Activated T-helper 2 cell treated with anti-CD3 and anti-CD28 coated beads, Interferon-gamma antibody, Interleukin-2, Interleukin-4, amounts not matched to agents 10 μg/mL and 5 μg/mL and 100 μg/mL, durations not matched to agents 14 hours and 24 hours and 36 hours (primary cell): ENCODE measurements at regions not wholly inside any gene's neighbourhood (a gene's known extent, or its start where the extent isn't known, plus 50 kb on each side); places are given as distances from the start of the nearest gene placed in this dataset.

ENCODE experiments used
- DNase-seq: peaks from one replicate; pipeline ENCODE4 v3.0.0; 2021; ENCODE audit warnings: low spot score
- H3K27ac Mint-ChIP-seq: one replicate; pipeline ENCODE4 v1.8.0; 2021; ENCODE audit warnings: mixed read lengths
- H3K27me3 Mint-ChIP-seq: one replicate; pipeline ENCODE4 v1.8.0; 2021; ENCODE audit warnings: low read depth, mixed read lengths
- H3K36me3 Mint-ChIP-seq: one replicate; pipeline ENCODE4 v1.8.0; 2021; ENCODE audit warnings: low read depth, mixed read lengths
- H3K4me1 Mint-ChIP-seq: one replicate; pipeline ENCODE4 v1.8.0; 2021; ENCODE audit warnings: low read depth, mixed read lengths
- H3K4me3 Mint-ChIP-seq: one replicate; pipeline ENCODE4 v1.8.0; 2021; ENCODE audit warnings: low read depth, mild to moderate bottlenecking, moderate library complexity, mixed read lengths
- H3K9me3 Mint-ChIP-seq: one replicate; pipeline ENCODE4 v1.8.0; 2021; ENCODE audit warnings: mixed read lengths
- intact Hi-C: fragments of 100-400 bp; cut with micrococcal nuclease; formaldehyde crosslinking; loops from one replicate; pipeline ENCODE4 v1.15.1; 2023

GRCh38 chrX:123060986-123061385, 123.1 kb upstream of the GRIA3 start:
- Mint-ChIP-seq H3K36me3 (no peaks in the 10 kb centered on the region), H3K9me3 (no peaks in the 10 kb centered on the region), H3K27me3 (no peaks in the 10 kb centered on the region), H3K4me3 (no peak overlapping the region), H3K4me1 (no peaks in the 10 kb centered on the region), H3K27ac (no peak overlapping the region)
- intact Hi-C loops: no loop called here
- DNase-seq: no peak

- no peaks in the 10 kb centered on the region for H3K27me3 Mint-ChIP-seq
- H3K27ac Mint-ChIP-seq: no peak overlapping the region
- no peaks in the 10 kb centered on the region for H3K4me1 Mint-ChIP-seq
- no peak overlapping the region for H3K4me3 Mint-ChIP-seq
- intact Hi-C loops: no loop called here
- no peak for DNase-seq
- H3K36me3 Mint-ChIP-seq: no peaks in the 10 kb centered on the region
- H3K9me3 Mint-ChIP-seq: no peaks in the 10 kb centered on the region
Observed at GRCh38 chrX:123064053-123064452, 120.0 kb upstream of the GRIA3 start.

GRCh38 chrX:123072686-123073385, 111.2 kb upstream of the GRIA3 start:
- Mint-ChIP-seq H3K4me1 (no peaks in the 10 kb centered on the region), H3K36me3 (no peaks in the 10 kb centered on the region), H3K27ac (no peak overlapping the region), H3K9me3 (no peaks in the 10 kb centered on the region), H3K27me3 (no peaks in the 10 kb centered on the region), H3K4me3 (no peak overlapping the region)
- intact Hi-C loops: no loop called here
- DNase-seq: no peak

- H3K36me3 Mint-ChIP-seq: no peaks in the 10 kb centered on the region
- no peaks in the 10 kb centered on the region for H3K4me1 Mint-ChIP-seq
- no peak overlapping the region for H3K27ac Mint-ChIP-seq
- no peak overlapping the region for H3K4me3 Mint-ChIP-seq
- H3K27me3 Mint-ChIP-seq: no peaks in the 10 kb centered on the region
- intact Hi-C loops: no loop called here
- no peaks in the 10 kb centered on the region for H3K9me3 Mint-ChIP-seq
- no peak for DNase-seq
Observed at GRCh38 chrX:123075947-123076561, 108.0 kb upstream of the GRIA3 start.

- H3K4me1 Mint-ChIP-seq: no peaks in the 10 kb centered on the region
- no peaks in the 10 kb centered on the region for H3K9me3 Mint-ChIP-seq
- intact Hi-C loops: no loop called here
- no peaks in the 10 kb centered on the region for H3K36me3 Mint-ChIP-seq
- H3K27me3 Mint-ChIP-seq: no peaks in the 10 kb centered on the region
- no peak overlapping the region for H3K27ac Mint-ChIP-seq
- no peak overlapping the region for H3K4me3 Mint-ChIP-seq
- no peak for DNase-seq
Observed at GRCh38 chrX:123077631-123078030, 106.4 kb upstream of the GRIA3 start.

GRCh38 chrX:123080065-123080464, 104.0 kb upstream of the GRIA3 start:
- intact Hi-C loops: no loop called here
- H3K4me3 Mint-ChIP-seq: no peak overlapping the region
- H3K4me1 Mint-ChIP-seq: no peaks in the 10 kb centered on the region
- H3K27me3 Mint-ChIP-seq: no peaks in the 10 kb centered on the region
- no peaks in the 10 kb centered on the region for H3K36me3 Mint-ChIP-seq
- no peak for DNase-seq
- H3K27ac Mint-ChIP-seq: no peak overlapping the region
- no peaks in the 10 kb centered on the region for H3K9me3 Mint-ChIP-seq

GRCh38 chrX:123081776-123082175, 102.3 kb upstream of the GRIA3 start:
- no peaks in the 10 kb centered on the region for H3K9me3 Mint-ChIP-seq
- H3K4me1 Mint-ChIP-seq: no peaks in the 10 kb centered on the region
- no peaks in the 10 kb centered on the region for H3K36me3 Mint-ChIP-seq
- no peak overlapping the region for H3K4me3 Mint-ChIP-seq
- H3K27me3 Mint-ChIP-seq: no peaks in the 10 kb centered on the region
- intact Hi-C loops: no loop called here
- no peak for DNase-seq
- no peak overlapping the region for H3K27ac Mint-ChIP-seq

GRCh38 chrX:123083924-123084323, 100.2 kb upstream of the GRIA3 start:
- no peak overlapping the region for H3K27ac Mint-ChIP-seq
- intact Hi-C loops: no loop called here

GRCh38 chrX:123084797-123085196, 99.3 kb upstream of the GRIA3 start:
- no peaks in the 10 kb centered on the region for H3K4me1 Mint-ChIP-seq
- no peak for DNase-seq
- intact Hi-C loops: no loop called here
- no peak overlapping the region for H3K27ac Mint-ChIP-seq
- H3K36me3 Mint-ChIP-seq: no peaks in the 10 kb centered on the region
- H3K27me3 Mint-ChIP-seq: no peaks in the 10 kb centered on the region
- no peaks in the 10 kb centered on the region for H3K9me3 Mint-ChIP-seq
- no peak overlapping the region for H3K4me3 Mint-ChIP-seq

More at GRCh38 chrX:123083924-123084323, 100.2 kb upstream of the GRIA3 start:
- H3K4me1 Mint-ChIP-seq: no peaks in the 10 kb centered on the region
- no peaks in the 10 kb centered on the region for H3K36me3 Mint-ChIP-seq
- no peak for DNase-seq
- no peaks in the 10 kb centered on the region for H3K9me3 Mint-ChIP-seq
- H3K4me3 Mint-ChIP-seq: no peak overlapping the region
- no peaks in the 10 kb centered on the region for H3K27me3 Mint-ChIP-seq

GRCh38 chrX:123085311-123085940, 98.7 kb upstream of the GRIA3 start:
- Mint-ChIP-seq H3K9me3 (no peaks in the 10 kb centered on the region), H3K27me3 (no peaks in the 10 kb centered on the region), H3K27ac (no peak overlapping the region), H3K36me3 (no peaks in the 10 kb centered on the region), H3K4me3 (no peak overlapping the region), H3K4me1 (no peaks in the 10 kb centered on the region)
- intact Hi-C loops: no loop called here
- no peak for DNase-seq

- intact Hi-C loops: no loop called here
- Mint-ChIP-seq H3K27me3 (no peaks in the 10 kb centered on the region), H3K4me1 (no peaks in the 10 kb centered on the region), H3K9me3 (no peaks in the 10 kb centered on the region), H3K4me3 (no peak overlapping the region), H3K27ac (no peak overlapping the region), H3K36me3 (no peaks in the 10 kb centered on the region)
- no peak for DNase-seq
Observed at GRCh38 chrX:123086768-123087167, 97.3 kb upstream of the GRIA3 start.

GRCh38 chrX:123087326-123087725, 96.8 kb upstream of the GRIA3 start:
- H3K4me1 Mint-ChIP-seq: no peaks in the 10 kb centered on the region
- H3K9me3 Mint-ChIP-seq: no peaks in the 10 kb centered on the region
- DNase-seq: no peak
- intact Hi-C loops: no loop called here
- no peaks in the 10 kb centered on the region for H3K27me3 Mint-ChIP-seq
- H3K4me3 Mint-ChIP-seq: no peak overlapping the region
- no peaks in the 10 kb centered on the region for H3K36me3 Mint-ChIP-seq
- H3K27ac Mint-ChIP-seq: no peak overlapping the region

GRCh38 chrX:123088331-123088730, 95.7 kb upstream of the GRIA3 start:
- intact Hi-C loops: no loop called here
- no peak overlapping the region for H3K4me3 Mint-ChIP-seq
- no peak for DNase-seq

More at GRCh38 chrX:123088331-123088730, 95.7 kb upstream of the GRIA3 start:
- Mint-ChIP-seq H3K9me3 (no peaks in the 10 kb centered on the region), H3K27ac (no peak overlapping the region), H3K4me1 (no peaks in the 10 kb centered on the region), H3K27me3 (no peaks in the 10 kb centered on the region), H3K36me3 (no peaks in the 10 kb centered on the region)
